Coronary artery (tissue), 2 donors: ENCODE measurements at regions not wholly inside any gene's neighbourhood (a gene's known extent, or its start where the extent isn't known, plus 50 kb on each side); places are given as distances from the start of the nearest gene placed in this dataset.
"Not testable (repeated sequence)": the region's sequence is repeated elsewhere in the genome, so short reads cannot be mapped to it uniquely, and the experiment has no call there.

ENCODE experiments used
- DNase-seq: peaks from one replicate; pipeline ENCODE4 v3.0.0-alpha.2; 2017; ENCODE audit warnings: low spot score
- H3K27ac ChIP-seq, 2 donors: fragments of 200-600 bp; sonication (generic); one replicate each; pipeline ENCODE4 v1.5.1; 2016 to 2019
- H3K4me3 ChIP-seq: fragments of 200-600 bp; sonication (generic); 2 replicates; pipeline ENCODE4 v1.5.1; 2016; ENCODE audit warnings: mild to moderate bottlenecking, moderate library complexity
- CTCF ChIP-seq: fragments of 200-600 bp; sonication (generic); IDR thresholded peaks from one replicate; pipeline ENCODE4 v1.5.1; 2019; ENCODE audit warnings: antibody characterized with exemption

GRCh38 chr4:86506591-86506990, 87.5 kb upstream of the PTPN13 start:
- no peak for DNase-seq
- TF ChIP-seq CTCF = no peak
- Histone ChIP-seq H3K27ac (no peak overlapping the region), H3K4me3 (no peak overlapping the region)

GRCh38 chr4:86508436-86508835, 85.7 kb upstream of the PTPN13 start:
- Histone ChIP-seq H3K27ac (no peak overlapping the region), H3K4me3 (peak overlapping the region; percentile 27)
- DNase-seq = no peak
- TF ChIP-seq CTCF = no peak

GRCh38 chr4:86511590-86511989, 82.5 kb upstream of the PTPN13 start:
- no peak for TF ChIP-seq CTCF
- Histone ChIP-seq H3K4me3 (no peak overlapping the region), H3K27ac (no peak overlapping the region)
- no peak for DNase-seq

GRCh38 chr4:86512631-86513030, 81.5 kb upstream of the PTPN13 start:
- no peak overlapping the region for H3K27ac ChIP-seq
- no peak overlapping the region for H3K4me3 ChIP-seq
- no peak for DNase-seq
- TF ChIP-seq CTCF = no peak

GRCh38 chr4:86515963-86516362, 78.2 kb upstream of the PTPN13 start:
- not testable (repeated sequence) for DNase-seq, H3K27ac ChIP-seq, H3K4me3 ChIP-seq

- H3K4me3 ChIP-seq = no peak overlapping the region
- DNase-seq = no peak
- no peak for TF ChIP-seq CTCF
- H3K27ac ChIP-seq = no peak overlapping the region
These were observed 72.6 kb upstream of the PTPN13 start for GRCh38 chr4:86521373-86521969.

GRCh38 chr4:86522349-86522748, 71.8 kb upstream of the PTPN13 start:
- H3K27ac ChIP-seq = no peak overlapping the region
- DNase-seq = no peak
- no peak for TF ChIP-seq CTCF
- no peak overlapping the region for H3K4me3 ChIP-seq

GRCh38 chr4:86523333-86523732, 70.8 kb upstream of the PTPN13 start:
- H3K27ac ChIP-seq = no peak overlapping the region
- H3K4me3 ChIP-seq = no peak overlapping the region
- no peak for DNase-seq
- no peak for TF ChIP-seq CTCF

- not testable (repeated sequence) for DNase-seq, H3K27ac ChIP-seq
These were observed 66.4 kb upstream of the PTPN13 start for GRCh38 chr4:86527713-86528112.

More at GRCh38 chr4:86527713-86528112, 66.4 kb upstream of the PTPN13 start:
- not testable (repeated sequence) for H3K4me3 ChIP-seq
